ENCODE measurements at regions not wholly inside any gene's neighbourhood (a gene's known extent, or its start where the extent isn't known, plus 50 kb on each side); places are given as distances from the start of the nearest gene placed in this dataset.

DNA sequence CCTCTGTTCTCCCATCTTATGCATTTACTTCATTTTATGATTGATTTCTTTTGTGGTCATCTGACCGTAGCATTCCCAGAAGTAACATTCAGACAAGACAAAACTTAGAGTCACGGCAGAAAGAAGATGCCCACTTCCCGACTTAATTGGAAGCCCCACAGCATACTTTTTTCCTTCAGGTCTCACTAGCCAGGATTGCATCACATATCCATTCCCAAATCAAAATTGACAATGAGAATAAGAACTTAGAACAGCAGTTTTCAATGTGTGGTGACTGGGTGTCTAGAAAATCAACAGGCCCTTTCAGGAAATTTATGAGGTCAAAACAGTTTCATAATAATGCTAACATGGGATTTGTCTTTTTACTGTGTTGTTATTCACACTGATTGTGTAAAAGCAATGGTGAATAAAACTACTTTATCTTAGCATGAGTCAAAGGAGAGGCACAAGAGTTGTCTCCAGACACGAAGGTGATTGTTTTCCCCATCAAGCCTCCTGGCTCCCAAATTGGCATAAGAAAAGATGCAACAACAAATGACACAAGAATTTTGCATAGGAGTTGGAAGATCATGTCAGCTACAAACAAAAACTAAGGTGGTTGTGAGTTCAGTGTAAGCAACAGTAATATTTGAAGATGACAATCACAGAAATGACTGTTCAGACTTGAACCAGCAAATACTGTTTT, 493.9 kb downstream of the HTR7 start:
- WGBS, 2 experiments (ENCODE audit: insufficient coverage in 1 of 2, insufficient read length in 1 of 2): 60 to 69% methylated on average over 4 of the region's 4 CpGs
- no peaks in the 10 kb centered on the region for H3K9me3 ChIP-seq (ENCODE audit: control insufficient read depth, low read length)
- Mint-ChIP-seq H3K4me1 (peaks cover 9% of the 10 kb centered on the region), H3K9me3 (peaks cover 4% of the 10 kb centered on the region), H3K27ac (peak overlapping the region; percentile 27), H3K36me3 (ENCODE audit: low read depth) (no peaks in the 10 kb centered on the region), H3K4me3 (no peak overlapping the region), H3K27me3 (ENCODE audit: insufficient read depth) (no peaks in the 10 kb centered on the region)
- H3K27ac ChIP-seq (ENCODE audit: low read depth, low read length): no peak overlapping the region
- no peaks in the 10 kb centered on the region for H3K27me3 ChIP-seq (ENCODE audit: control insufficient read depth, insufficient read depth, low read length, poor library complexity, severe bottlenecking)
- no peak for DNase-seq
- no peaks in the 10 kb centered on the region for H3K36me3 ChIP-seq (ENCODE audit: control insufficient read depth, insufficient read depth, low read length)
- no peaks in the 10 kb centered on the region for H3K4me1 ChIP-seq (ENCODE audit: control insufficient read depth, insufficient read depth, low read length)
- no peak overlapping the region for H3K9ac ChIP-seq (ENCODE audit: extremely low read depth, low read length, poor library complexity, severe bottlenecking)
- H3K4me3 ChIP-seq (ENCODE audit: low read length): no peak overlapping the region
- TF ChIP-seq, protein P1, sequence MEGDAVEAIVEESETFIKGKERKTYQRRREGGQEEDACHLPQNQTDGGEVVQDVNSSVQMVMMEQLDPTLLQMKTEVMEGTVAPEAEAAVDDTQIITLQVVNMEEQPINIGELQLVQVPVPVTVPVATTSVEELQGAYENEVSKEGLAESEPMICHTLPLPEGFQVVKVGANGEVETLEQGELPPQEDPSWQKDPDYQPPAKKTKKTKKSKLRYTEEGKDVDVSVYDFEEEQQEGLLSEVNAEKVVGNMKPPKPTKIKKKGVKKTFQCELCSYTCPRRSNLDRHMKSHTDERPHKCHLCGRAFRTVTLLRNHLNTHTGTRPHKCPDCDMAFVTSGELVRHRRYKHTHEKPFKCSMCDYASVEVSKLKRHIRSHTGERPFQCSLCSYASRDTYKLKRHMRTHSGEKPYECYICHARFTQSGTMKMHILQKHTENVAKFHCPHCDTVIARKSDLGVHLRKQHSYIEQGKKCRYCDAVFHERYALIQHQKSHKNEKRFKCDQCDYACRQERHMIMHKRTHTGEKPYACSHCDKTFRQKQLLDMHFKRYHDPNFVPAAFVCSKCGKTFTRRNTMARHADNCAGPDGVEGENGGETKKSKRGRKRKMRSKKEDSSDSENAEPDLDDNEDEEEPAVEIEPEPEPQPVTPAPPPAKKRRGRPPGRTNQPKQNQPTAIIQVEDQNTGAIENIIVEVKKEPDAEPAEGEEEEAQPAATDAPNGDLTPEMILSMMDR (conservative IDR thresholded peaks at IDR 0.05): no peak

DNA sequence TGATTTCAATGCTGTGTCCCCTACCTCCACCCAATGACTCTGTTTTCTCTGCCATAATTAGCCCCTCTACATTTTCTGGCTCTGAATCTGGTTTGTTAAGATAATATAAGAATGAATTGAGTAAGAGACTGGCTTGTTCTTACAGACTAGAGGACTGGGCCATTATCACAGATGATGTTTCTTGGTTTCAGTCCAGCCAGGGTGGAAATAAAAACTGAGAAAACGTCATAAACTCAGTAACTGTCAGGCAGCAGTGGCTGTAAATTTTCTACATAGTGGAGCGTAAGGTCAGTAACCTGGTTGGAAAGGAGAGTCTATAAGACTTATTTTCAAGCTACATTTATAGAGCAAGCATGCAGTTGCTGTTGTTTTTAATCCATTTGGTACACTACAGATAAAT, 485.4 kb downstream of the HTR7 start:
- no peaks in the 10 kb centered on the region for H3K9me3 ChIP-seq (ENCODE audit: control insufficient read depth, low read length)
- H3K9ac ChIP-seq (ENCODE audit: extremely low read depth, low read length, poor library complexity, severe bottlenecking): no peak overlapping the region
- WGBS, 2 experiments (ENCODE audit: insufficient coverage in 1 of 2, insufficient read length in 1 of 2): 88 to 96% methylated on average over 2 of the region's 2 CpGs
- no peak overlapping the region for H3K27ac ChIP-seq (ENCODE audit: low read depth, low read length)
- H3K27me3 ChIP-seq (ENCODE audit: control insufficient read depth, insufficient read depth, low read length, poor library complexity, severe bottlenecking): no peaks in the 10 kb centered on the region
- Mint-ChIP-seq H3K4me1 (no peaks in the 10 kb centered on the region), H3K27me3 (ENCODE audit: insufficient read depth) (no peaks in the 10 kb centered on the region), H3K27ac (no peak overlapping the region), H3K4me3 (no peak overlapping the region), H3K36me3 (ENCODE audit: low read depth) (no peaks in the 10 kb centered on the region), H3K9me3 (no peaks in the 10 kb centered on the region)
- no peaks in the 10 kb centered on the region for H3K4me1 ChIP-seq (ENCODE audit: control insufficient read depth, insufficient read depth, low read length)
- no peak overlapping the region for H3K4me3 ChIP-seq (ENCODE audit: low read length)
- TF ChIP-seq, protein P1 (conservative IDR thresholded peaks at IDR 0.05): no peak
- no peaks in the 10 kb centered on the region for H3K36me3 ChIP-seq (ENCODE audit: control insufficient read depth, insufficient read depth, low read length)
- DNase-seq: no peak

DNA sequence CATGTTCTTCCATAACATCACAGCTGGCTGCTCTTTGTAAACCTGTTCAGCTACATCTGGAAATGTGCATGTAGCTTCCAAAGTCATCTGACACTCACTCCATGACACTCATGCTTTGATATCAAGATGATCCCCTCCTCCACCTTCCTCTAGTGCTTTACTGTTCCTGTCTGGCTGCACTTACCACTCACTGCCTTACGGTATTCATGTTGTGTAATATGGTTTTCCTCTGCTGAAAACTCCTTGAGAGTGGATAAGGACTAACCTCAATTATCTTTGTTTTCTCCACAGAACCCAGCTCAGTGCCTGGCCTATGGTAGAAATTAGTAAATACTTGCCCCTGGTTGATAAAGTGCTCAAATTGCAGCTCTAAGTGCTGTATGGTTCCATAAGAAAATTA, 483.9 kb downstream of the HTR7 start:
- no peaks in the 10 kb centered on the region for H3K9me3 Mint-ChIP-seq
- Histone ChIP-seq H3K9ac (ENCODE audit: extremely low read depth, low read length, poor library complexity, severe bottlenecking) (no peak overlapping the region), H3K4me1 (ENCODE audit: control insufficient read depth, insufficient read depth, low read length) (no peaks in the 10 kb centered on the region), H3K9me3 (ENCODE audit: control insufficient read depth, low read length) (no peaks in the 10 kb centered on the region), H3K36me3 (ENCODE audit: control insufficient read depth, insufficient read depth, low read length) (no peaks in the 10 kb centered on the region), H3K27me3 (ENCODE audit: control insufficient read depth, insufficient read depth, low read length, poor library complexity, severe bottlenecking) (no peaks in the 10 kb centered on the region), H3K4me3 (ENCODE audit: low read length) (no peak overlapping the region), H3K27ac (ENCODE audit: low read depth, low read length) (no peak overlapping the region)
- no peaks in the 10 kb centered on the region for H3K4me1 Mint-ChIP-seq
- H3K4me3 Mint-ChIP-seq: no peak overlapping the region
- 100% methylated on average over 1 of the region's 1 CpG; no CpG with 5 or more reads in 1 of the 2 experiments for WGBS, 2 experiments (ENCODE audit: insufficient coverage in 1 of 2, insufficient read length in 1 of 2)
- H3K27ac Mint-ChIP-seq: no peak overlapping the region
- TF ChIP-seq, protein P1 (conservative IDR thresholded peaks at IDR 0.05): no peak
- DNase-seq: no peak
- H3K36me3 Mint-ChIP-seq (ENCODE audit: low read depth): no peaks in the 10 kb centered on the region
- no peaks in the 10 kb centered on the region for H3K27me3 Mint-ChIP-seq (ENCODE audit: insufficient read depth)
